ENCODE measurements at regions not wholly inside any gene's neighbourhood (a gene's known extent, or its start where the extent isn't known, plus 50 kb on each side); places are given as distances from the start of the nearest gene placed in this dataset.

DNA sequence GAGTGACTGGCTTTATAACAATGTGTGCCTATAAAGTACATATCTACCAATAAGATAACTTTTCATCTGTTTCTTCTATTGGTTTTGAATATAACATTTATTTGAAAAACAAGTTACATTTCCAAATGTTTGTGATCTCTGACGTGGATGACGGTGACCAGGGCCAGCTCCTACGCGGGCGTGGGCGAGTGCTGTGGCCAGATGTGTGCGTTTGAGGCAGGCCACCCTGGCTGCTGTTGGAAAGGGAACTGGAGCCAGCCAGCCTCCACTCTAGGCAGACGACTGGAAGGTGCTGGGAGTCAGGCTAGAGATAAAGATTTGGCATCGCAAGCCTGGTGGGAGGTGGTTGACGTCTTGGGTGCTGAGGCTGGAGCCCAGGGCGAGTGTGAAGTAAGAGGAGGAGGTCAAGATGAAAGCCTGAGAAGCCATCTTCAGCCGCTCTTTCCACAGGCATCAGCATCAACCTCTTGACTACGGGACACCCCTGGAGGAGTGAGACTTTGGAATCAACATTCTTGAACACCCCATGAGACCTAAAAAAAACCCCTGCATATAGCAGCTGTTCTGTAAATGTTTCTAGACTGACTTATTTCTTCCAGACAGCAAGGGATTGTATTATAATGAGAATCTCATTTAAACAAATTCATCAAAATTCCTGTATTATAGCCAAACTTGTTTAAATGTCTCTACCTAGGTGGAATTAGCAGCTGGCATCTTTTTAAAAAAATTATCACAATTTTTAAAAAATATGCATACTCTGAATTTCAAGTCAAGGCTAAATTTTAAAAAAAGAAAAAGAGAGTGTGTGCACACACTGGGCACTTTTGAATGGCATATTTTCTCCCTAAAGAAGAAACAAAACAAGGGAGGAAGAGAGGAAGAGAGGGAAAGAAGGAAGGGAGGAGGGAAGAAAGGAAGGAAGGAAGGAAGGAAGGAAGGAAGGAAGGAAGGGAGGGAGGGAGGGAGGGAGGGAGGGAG lies 112.5 kb upstream of the SLC44A3 start:
- TF ChIP-seq, protein P1, sequence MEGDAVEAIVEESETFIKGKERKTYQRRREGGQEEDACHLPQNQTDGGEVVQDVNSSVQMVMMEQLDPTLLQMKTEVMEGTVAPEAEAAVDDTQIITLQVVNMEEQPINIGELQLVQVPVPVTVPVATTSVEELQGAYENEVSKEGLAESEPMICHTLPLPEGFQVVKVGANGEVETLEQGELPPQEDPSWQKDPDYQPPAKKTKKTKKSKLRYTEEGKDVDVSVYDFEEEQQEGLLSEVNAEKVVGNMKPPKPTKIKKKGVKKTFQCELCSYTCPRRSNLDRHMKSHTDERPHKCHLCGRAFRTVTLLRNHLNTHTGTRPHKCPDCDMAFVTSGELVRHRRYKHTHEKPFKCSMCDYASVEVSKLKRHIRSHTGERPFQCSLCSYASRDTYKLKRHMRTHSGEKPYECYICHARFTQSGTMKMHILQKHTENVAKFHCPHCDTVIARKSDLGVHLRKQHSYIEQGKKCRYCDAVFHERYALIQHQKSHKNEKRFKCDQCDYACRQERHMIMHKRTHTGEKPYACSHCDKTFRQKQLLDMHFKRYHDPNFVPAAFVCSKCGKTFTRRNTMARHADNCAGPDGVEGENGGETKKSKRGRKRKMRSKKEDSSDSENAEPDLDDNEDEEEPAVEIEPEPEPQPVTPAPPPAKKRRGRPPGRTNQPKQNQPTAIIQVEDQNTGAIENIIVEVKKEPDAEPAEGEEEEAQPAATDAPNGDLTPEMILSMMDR (IDR thresholded peaks at IDR 0.05), result no peak
- TF ChIP-seq ZFX (IDR thresholded peaks at IDR 0.05; ENCODE audit: borderline replicate concordance), result no peak

Data from 22Rv1 (cell line).